Endometrium (tissue), 2 donors: ENCODE measurements at regions not wholly inside any gene's neighbourhood (a gene's known extent, or its start where the extent isn't known, plus 50 kb on each side); places are given as distances from the start of the nearest gene placed in this dataset.
A peak's percentile ranks its signal among the peaks of the same experiment; 100 is the strongest.

Source experiments
- FAIRE-seq: peaks from 2 replicates; lab custom pipeline; 2012; peaks lifted over from hg19 to GRCh38; lab: Jason Lieb, UNC
- donor health status: control.
- donor health status: control.

DNA sequence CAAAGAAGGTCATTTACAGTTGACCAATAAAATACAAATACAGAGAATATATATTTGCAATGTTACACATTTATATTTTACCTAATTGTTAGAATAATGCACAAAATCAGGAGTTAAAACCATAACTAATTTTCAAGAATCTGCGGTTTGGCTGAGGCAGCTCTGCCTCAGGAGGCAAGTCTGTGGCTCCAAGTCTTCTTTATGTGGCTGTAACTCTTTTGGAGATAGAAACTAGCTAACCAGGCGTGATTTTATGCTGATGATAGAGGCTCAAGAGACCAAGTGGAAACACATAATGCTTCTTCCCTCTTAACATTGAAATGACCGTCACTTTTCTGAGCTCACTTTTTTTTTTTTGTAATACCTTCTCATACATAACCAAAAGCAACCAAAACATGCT, 744.7 kb upstream of the CXADR start:
- FAIRE-seq: no peak

DNA sequence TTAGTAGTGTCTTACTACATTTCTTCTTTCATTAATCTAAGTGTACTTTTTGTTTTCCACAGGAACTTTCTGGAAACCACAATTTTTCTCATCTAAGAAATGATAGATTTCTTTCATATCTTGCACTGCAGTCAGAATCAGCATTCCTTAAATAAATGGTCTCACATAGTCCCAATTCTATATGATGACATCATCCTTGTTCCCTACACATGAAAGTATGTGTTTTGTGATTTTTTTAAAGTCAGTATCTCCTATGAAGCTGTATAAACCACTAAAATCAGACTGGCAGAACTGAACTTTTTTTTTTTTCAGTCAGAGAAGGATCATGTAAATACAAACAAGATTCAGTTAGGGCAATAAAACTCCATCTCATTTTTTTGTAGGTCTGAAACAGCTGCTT, 742.6 kb upstream of the CXADR start:
- no peak for FAIRE-seq

DNA sequence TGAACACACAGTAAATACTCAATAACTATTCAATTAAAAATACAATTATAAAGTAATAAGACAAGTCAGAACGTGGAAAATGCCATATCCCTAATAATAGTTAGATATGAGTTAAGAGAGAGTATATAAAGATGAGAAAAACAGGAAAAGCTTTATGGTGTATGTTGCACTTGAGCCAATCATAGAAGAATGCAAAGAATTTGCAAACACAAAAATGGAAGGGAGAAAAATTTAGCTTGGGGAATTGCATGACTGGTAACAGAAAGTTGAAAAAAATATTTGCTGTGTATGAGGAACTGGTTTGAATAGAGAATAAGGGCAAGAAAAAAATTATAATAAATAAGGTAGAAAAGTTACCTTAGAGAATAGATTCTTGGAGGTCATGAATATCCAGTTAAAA, 739.6 kb upstream of the CXADR start:
- FAIRE-seq: peak; percentile 37

DNA sequence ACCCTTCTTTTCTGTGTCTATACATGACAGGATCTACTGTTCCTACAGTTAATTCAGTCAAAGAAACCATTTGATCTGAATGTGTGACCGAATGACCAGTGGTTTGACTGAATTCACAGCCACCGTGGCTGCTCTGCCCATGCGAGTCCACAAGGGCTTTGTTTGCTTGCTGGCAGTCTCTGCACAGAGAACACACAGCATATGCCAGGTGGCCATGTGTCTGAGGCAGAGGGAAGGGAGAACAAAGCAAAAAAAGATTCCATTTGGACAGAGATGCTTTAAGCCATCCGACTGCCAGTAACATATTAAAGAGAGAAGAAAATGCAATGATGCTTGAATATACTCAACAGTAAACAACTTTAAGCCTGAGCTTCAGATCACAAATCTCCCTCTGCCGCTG, 737.8 kb upstream of the CXADR start:
- FAIRE-seq: no peak

DNA sequence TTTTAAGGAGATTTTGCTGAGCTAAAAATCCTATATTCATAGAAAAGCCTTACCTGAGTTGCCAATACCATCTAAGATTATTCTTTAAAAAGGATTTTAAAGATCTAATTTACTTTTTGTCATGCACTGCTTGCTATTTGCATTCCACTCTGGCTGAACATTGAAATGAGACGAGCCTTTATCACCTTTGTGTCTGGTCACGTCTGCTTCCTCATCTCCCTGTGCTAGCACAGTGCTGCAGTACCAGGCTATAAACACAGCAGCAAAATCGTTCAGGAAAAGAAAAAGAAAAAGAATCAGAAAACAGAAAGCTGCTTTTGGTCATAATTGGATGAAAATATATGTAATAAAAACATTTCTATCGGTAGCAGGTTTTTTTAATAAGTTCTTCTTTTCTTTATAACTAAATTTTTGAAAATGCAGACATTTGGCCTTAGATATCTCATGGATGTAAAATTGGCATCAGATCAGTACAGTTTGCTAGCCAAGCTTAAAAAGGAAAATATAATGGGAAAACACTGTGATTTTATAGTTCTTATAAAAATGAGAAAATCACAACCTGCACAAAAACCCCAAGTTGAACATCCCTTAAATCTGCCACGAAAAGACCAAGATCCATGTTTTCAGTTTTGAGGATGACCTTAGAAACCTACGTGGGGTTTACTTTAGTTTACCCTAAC, 735.7 kb upstream of the CXADR start:
- FAIRE-seq: no peak

DNA sequence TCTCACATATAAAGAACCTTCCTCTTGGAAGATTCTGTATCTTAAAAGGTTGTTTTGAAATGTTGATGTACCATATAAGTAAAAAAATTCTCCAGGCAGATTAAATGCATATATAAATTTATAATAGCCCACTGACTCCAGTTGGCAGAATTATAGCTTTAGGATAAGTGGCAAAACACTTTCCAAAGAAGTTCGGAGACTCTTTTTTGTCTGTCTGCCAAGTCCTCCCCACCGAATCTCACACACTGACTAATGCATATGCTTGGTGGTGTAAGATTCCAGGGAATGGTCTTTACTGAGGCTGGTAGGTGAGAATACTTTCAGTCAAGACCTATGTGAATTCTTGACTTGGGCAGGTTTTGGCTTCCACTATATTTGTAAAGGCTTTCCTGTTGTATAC, 724.3 kb upstream of the CXADR start:
- FAIRE-seq: no peak

DNA sequence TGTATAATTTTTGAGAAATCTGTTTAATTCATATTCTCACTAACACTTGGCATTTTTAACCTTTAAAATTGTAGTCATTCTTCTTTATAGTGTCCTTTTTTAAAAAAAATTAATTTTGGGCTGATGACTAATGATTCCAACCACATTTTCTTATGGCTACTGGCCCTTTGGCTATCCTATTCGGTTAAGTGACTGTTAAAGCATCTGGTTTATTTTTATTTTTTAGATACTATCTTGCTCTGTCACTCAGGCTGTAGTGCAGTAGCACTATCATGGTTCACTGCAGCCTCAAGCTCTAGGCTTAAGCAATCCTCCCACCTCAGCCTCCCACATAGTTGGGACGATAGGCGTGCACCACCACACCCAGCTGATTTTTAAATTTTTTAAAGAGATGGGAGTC, 723.2 kb upstream of the CXADR start:
- FAIRE-seq: no peak

DNA sequence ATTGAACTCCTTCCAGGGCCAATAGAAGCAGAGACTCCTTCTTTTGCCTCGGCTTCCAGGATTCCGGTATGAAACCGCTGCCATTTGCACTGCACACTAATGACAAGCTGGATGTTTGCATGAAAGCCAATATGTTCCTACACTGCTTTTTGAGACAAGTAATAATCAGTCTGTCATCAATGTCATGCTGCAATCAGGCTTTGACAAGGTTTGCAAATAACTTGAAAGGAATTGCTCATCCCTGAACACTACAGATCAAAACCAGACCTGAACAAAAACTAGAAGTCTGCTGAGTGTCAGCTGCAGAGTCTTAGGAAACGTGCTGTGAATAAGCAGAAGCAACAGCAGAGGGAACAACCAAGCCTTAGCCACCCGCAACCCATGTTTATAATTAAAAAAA, 720.7 kb upstream of the CXADR start:
- no peak for FAIRE-seq

DNA sequence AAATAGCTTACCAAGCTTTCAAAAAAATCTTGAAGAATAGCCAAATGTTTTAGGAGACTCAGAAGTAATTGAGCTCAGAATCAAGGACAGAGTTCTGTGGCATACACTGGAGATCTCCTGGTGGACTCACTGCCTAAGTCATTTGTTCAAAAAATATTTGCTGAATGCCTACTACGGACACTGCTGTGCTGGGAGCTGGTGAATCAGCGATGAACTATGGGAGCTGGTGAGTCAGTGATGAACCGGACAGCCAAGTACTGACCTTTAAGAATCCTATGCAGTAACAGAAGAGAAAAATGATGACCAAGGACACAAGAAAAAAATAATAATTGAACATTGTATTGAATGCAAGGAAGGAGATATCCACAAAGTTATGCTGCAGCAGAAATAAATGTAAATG, 717.9 kb upstream of the CXADR start:
- no peak for FAIRE-seq

DNA sequence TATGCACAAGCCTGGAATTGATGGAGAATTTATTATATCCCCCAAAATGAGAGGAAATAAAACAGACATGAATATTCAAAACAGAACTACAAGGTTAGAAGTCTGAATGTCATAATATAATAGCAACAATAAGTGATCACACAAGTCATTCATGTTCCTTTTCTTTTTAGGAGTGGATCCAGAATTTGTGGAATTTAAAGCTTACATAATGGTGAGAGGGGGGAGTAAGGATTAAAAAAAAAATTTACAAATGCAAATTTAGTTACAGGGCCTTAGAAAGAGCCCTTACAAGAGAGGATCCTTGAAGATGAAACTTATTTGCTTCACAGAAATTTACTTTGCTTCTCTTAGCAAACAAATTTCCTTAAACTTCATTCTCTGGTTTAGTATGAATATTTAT, 716.1 kb upstream of the CXADR start:
- no peak for FAIRE-seq

DNA sequence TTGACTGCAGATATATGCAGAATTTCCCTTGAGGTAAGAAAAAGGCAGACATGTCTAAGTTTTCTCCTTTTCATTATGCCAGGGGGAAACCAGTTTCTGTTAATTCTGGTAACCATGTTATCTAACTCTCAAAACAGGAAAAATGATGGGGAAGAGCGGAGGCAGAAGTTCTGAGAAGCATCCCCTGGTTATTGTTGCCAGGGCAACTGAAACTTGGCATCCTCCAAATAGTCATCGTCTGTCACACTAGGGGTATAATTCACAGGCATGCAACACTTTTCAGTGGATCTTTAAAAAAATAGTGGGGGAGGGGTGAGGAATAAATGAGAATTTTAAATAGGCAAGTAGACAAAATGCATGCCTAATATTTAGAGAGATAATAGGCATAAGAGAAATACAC, 715.3 kb upstream of the CXADR start:
- no peak for FAIRE-seq

DNA sequence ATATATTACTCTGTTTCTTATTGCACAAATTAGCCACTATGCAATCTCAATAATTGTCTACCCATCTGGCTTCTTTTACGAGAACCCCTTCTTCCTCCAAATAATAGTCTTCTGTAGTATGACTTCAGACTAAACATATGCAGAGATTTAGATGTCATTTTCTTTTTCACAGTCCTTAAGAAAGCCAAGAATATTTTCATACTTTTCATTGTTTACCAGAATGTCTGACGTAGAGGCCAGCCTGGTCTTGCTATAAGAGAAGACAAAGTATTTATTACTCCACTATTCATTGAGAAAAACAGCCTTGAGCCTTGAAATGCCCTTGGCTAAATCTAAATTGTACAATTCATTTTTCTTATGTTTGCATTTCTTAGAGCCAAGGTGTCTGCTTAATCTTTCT, 714.9 kb upstream of the CXADR start:
- FAIRE-seq: no peak

DNA sequence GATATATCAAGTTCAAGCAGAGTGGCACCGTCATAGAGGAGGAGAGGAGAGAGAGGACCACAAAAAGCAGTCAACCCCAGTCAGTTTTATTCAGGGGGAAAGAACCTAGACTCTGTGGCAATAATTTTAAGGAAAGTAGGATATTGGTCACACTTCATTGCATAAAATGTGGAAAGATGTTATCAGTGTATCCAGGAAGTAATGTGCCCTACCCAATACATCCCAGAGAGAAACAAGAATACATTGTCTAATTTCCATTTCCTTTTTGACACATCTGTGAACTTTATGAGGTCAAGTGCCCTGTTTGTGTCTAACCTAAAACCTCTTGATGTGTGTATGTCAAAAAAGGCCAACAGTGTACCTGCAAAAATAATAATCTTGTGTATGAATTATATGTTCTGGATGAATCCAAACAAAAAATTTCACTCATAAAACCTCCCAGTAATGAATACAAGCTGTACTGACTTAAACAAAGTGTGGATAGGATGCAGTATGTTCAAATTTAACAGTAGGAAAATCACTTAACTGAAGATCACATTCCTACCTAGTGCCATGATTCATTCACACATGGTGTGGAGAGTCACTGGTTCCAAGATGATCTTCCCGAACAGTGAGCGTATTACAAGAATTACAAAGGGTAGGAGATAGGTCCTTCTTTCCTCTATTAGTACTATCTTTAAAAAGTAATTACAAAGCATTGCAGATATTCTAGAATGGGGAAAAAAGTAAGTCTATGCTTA, 712.1 kb upstream of the CXADR start:
- no peak for FAIRE-seq

DNA sequence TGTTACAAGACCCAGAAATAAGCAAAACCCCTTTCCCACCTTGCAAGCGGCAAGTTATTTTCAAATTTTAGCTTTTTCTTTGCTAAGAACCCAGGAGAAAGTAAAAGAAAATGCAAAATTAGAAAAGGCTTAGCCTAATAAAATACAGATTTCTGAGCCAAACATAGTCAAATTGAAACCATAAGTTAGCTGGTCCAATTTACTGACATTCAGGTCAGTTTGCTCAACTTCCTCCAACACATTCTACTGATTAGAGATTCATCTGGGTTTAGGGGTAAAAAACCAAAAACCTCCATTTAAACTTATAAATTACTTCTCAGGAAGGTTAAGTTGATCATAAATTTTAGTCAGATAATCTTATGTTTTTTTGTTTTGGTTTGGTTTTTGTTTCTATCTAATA, 701.8 kb upstream of the CXADR start:
- peak; percentile 48 for FAIRE-seq

DNA sequence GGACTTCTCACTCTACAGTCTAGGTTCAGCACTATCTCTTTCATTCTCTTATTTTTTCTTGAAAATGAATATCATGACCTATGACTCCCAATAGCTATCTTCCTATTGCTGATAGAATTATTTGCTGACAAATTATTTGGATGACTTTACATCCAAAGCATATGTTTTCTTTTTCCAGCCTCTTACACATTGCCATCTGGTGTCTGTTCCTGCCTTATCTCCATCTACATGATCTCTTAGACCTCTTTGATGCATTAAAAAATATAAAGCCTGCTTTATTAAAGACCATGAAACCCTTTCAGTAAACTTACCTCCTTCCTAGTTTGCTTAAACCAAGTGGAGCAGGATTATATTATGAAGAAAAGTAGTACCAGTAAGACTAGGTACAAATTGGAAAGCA, 700.9 kb upstream of the CXADR start:
- no peak for FAIRE-seq

DNA sequence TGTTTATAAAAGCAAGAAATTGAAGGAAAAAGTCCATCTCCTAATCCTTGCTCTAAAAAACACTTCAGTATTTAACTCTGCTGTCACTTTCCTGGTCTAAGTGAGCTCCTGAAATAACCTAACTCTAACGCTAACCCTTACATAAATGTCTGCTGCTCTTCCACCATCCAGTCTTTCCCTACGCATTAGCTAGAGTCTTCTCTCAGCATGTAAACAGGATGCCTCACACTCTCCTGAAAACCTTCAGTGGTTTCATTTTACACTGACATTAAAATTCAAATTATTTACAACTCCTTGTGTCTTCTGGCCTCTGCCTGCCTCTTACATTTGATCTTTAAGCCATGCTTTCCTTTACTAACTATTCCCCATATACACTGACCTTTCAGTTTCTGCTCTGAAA, 697.6 kb upstream of the CXADR start:
- no peak for FAIRE-seq

DNA sequence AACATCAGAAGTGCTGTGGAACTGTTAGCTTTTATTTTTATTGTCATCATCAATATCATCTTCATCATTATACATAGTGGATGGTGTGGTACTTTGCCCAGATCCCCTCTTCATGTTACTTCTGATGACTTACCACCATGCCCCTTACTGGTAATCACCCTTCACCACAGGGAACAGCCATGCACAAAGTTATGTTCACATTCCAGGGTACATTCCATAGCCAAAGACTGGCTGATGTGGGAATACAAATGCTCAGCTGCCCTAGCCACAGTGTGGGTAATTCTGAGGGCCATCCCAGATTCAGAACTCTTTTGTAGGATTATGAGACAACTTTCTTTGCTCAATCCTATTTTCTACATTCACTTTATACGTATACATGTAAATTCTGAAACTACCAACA, 691.3 kb upstream of the CXADR start:
- no peak for FAIRE-seq

DNA sequence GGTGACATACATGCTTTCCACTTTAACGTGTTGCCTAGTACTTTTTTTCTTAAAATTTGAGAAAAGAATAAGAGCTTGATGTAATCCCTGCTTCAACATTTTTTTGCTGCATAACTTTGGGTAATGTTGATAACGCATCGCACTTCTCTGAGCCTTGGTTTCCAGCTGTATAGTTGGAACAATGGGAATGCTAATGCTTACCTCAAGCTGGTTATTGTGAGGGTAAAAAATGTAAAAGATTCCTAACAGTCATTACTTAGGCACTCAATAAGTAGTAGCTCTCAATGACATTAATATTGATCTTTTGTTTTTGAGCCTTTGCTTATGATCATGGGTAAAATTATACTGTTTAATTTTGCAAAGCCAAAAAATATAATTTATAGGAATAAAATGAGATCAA, 683.3 kb upstream of the CXADR start:
- FAIRE-seq: no peak

DNA sequence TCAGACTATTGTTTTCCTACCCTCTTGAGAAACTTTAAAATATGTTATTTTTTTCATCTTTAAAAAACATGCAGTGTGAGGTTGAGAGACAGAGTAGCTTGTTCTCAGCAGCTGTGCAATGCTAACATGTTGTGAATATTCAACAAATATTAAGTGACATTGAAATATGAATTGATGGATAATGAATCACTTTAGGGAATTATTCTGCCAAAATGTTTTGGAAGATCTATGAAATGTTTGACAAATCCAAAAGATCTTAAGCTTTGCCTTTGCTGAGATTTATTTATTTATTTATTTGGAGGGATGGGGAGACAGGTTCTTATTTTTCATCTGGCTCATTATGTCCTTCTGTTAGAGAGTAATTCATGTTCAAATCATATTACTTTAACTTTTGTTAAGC, 680.1 kb upstream of the CXADR start:
- no peak for FAIRE-seq

DNA sequence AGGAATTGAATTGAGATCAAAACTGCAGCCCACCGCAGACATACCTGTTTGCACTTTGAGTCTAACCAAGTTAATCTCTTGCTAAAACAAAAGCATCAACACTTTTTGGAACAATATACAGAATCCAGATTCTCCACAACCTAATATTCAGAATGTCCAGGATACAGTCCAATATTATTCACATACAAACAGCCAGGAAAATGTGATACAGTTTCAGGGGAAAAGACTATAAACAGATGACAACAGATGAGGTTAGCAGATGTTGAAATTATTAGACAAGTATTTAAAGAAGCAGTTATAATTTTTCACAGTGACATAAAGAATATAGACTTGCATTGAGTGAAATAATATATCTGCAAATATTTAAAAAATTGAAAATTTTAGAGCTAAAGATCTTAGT, 678.1 kb upstream of the CXADR start:
- no peak for FAIRE-seq

DNA sequence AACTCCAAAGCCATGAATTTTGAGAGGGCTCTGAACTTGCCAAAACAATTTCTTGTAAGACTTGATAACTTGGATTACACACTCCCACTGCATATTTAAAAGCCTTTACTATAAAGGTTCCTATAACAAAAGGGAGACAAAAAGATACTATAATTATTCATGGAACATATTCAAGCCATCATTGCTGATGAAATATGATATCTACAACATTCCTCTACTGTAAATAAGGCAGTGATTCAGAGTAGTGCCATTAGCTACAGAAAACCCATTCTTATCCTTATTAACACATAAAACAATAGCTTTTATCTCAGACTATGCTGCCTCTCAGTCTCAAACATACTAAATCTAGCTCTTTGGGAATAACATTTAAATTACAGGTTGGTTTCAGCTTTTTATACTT, 675.5 kb upstream of the CXADR start:
- no peak for FAIRE-seq

DNA sequence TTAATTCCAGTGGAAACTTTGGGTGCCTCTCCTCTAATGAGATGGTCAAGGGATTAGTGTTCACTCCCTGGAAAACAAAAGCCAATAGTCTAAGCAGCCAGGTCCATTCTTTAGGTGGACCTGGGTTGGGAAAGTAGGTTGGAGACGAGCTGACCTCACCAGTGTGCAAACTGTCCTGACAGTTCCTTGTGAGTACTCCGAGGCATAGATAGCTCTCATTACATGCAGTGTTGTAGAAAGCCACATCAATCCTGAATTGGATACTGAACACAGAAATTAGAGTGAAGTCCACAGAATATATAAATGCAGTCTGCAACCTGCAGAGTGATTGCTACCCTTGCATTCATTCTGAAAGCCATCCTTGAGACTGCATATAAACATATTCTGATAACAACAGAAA, 675.1 kb upstream of the CXADR start:
- no peak for FAIRE-seq

DNA sequence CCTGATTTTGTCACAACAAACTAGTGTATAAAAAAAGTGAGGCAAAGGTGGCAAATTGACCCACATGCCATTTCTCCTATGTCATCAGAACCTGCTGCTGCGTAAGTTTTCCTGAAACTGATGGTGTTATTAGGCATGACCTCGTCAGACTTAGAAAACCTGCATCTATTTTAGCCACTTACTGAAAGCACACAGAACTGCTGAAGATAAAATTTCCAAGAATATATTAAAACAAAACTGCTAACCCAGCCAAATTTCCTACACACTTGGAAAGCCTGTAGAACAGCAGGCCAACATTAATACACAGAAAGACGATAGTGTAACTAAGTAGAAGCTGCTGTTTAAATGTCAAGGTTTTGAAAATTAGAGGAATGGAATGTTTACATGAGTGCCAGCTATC, 674.5 kb upstream of the CXADR start:
- no peak for FAIRE-seq

DNA sequence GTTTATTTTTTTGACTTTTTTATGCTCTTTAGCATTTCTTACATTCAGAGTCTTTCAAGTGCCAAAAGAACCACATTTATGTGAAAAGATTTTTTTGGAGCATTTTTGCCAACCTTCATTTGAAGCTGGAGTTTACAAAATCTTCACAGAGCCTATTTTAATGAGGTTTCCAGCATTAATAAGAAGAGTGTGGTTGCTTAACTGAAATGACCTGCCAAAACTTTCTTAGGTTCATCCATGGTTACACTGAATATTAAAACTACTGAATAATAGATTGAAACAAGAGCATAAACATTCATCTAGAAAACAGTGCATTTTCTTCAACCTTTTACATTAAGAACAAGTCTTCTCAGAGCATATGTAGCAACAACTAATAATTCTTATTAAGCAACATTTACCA, 672.3 kb upstream of the CXADR start:
- FAIRE-seq: no peak
